CD4-positive, alpha-beta T cell (primary cell): ENCODE measurements at regions not wholly inside any gene's neighbourhood (a gene's known extent, or its start where the extent isn't known, plus 50 kb on each side); places are given as distances from the start of the nearest gene placed in this dataset.

Source experiments
- ATAC-seq: fragments of 200-7000 bp; cut with Tn5 transposase; one replicate; pipeline ENCODE4 v1.10.0; 2022; ENCODE audit warnings: mild to moderate bottlenecking; ENCODE audit not compliant: poor library complexity
- CTCF ChIA-PET: fragments of 350-600 bp; sonication (Branson Sonifier 250); formaldehyde crosslinking; loops from one replicate; lab custom pipeline; 2021; ENCODE audit warnings: antibody characterized with exemption, inconsistent platforms; lab: Charles Lee
- POLR2A ChIA-PET: fragments of 350-600 bp; sonication (Branson Sonifier 250); formaldehyde crosslinking; loops from one replicate; lab custom pipeline; 2021; ENCODE audit warnings: antibody characterized with exemption, inconsistent platforms; lab: Charles Lee
- DNase-seq, 14 experiments: peaks; one replicate each; pipeline ENCODE4 v3.0.0-alpha.2; 2013 to 2020; ENCODE audit warnings: mixed read lengths in 2 of 14
- H3K27ac ChIP-seq, 2 donors: one replicate each; pipeline versions ENCODE4 v1.5.1 to v1.7.0; 2013; ENCODE audit warnings: low read length in 2 of 2, low read depth in 1 of 2, mild to moderate bottlenecking in 1 of 2
- H3K27me3 ChIP-seq, 2 experiments: 1 replicate in 1 of 2; 2 replicates in 1 of 2; pipeline versions ENCODE4 v1.6.1 to v1.7.0; 2013; ENCODE audit warnings: low read length in 2 of 2, control low read depth in 1 of 2, mild to moderate bottlenecking in 1 of 2, moderate library complexity in 1 of 2; ENCODE audit not compliant: insufficient read depth in 2 of 2, control insufficient read depth in 1 of 2
- H3K36me3 ChIP-seq: one replicate; pipeline ENCODE4 v1.6.1; 2013; ENCODE audit warnings: low read length, control low read depth; ENCODE audit not compliant: insufficient read depth
- H3K4me1 ChIP-seq: one replicate; pipeline ENCODE4 v1.6.1; 2013; ENCODE audit warnings: low read length, control low read depth; ENCODE audit not compliant: insufficient read depth
- H3K4me3 ChIP-seq: one replicate; pipeline ENCODE4 v1.5.1; 2013; ENCODE audit warnings: mild to moderate bottlenecking, low read length, moderate library complexity
- H3K9me3 ChIP-seq, 2 experiments: 1 replicate in 1 of 2; 2 replicates in 1 of 2; pipeline versions ENCODE4 v1.6.1 to v1.7.0; 2013; ENCODE audit warnings: low read length in 2 of 2, mild to moderate bottlenecking in 2 of 2, control low read depth in 1 of 2, moderate library complexity in 1 of 2; ENCODE audit not compliant: control insufficient read depth in 1 of 2, insufficient read depth in 1 of 2
- H3K27ac Mint-ChIP-seq: one replicate; pipeline ENCODE4 v1.8.0; 2020; ENCODE audit warnings: mixed read lengths
- H3K27me3 Mint-ChIP-seq: one replicate; pipeline ENCODE4 v1.8.0; 2021; ENCODE audit warnings: mixed read lengths
- H3K36me3 Mint-ChIP-seq: one replicate; pipeline ENCODE4 v1.8.0; 2021; ENCODE audit warnings: low read depth, mixed read lengths
- H3K4me1 Mint-ChIP-seq: one replicate; pipeline ENCODE4 v1.8.0; 2021; ENCODE audit warnings: low read depth, mixed read lengths
- H3K4me3 Mint-ChIP-seq: one replicate; pipeline ENCODE4 v1.8.0; 2020; ENCODE audit warnings: mild to moderate bottlenecking, mixed read lengths
- H3K9me3 Mint-ChIP-seq: one replicate; pipeline ENCODE4 v1.8.0; 2020; ENCODE audit warnings: mixed read lengths
- intact Hi-C, 2 experiments: fragments of 100-400 bp; cut with DNase I in 1 of 2; cut with micrococcal nuclease in 1 of 2; formaldehyde crosslinking; loops; one replicate each; pipeline versions ENCODE4 v1.15.1 to v1.9.0; 2023 to 2025; cut with DNase I, micrococcal nuclease
- TF ChIP-seq, protein P1 (sequence below): fragments of 200-600 bp; IDR thresholded peaks from one replicate; pipeline ENCODE4 v1.8.0; 2022; ENCODE audit warnings: antibody characterized with exemption, mild to moderate bottlenecking

DNA sequence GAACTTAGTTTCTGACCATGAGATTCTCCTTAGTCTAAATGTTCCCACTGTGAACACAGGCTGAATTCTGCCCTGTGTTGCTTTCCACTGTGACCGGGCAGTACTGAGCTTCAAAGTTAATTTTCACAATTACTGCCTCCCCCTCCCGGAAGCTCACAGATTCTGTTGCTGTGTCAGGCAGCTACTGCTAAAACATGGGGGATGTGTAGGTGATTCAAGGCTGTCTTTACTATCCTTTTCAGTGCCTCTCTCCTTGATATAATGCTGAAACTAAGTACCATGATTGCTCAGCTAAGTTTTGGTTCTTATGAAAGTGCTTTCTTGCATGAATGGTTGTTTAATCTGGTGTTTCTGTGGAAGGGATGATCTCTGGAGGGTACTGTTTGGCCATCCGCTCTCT lies 428.3 kb upstream of the NOVA1 start:
- no peaks in the 10 kb centered on the region for H3K27me3 ChIP-seq
- intact Hi-C loops: no loop called here

DNA sequence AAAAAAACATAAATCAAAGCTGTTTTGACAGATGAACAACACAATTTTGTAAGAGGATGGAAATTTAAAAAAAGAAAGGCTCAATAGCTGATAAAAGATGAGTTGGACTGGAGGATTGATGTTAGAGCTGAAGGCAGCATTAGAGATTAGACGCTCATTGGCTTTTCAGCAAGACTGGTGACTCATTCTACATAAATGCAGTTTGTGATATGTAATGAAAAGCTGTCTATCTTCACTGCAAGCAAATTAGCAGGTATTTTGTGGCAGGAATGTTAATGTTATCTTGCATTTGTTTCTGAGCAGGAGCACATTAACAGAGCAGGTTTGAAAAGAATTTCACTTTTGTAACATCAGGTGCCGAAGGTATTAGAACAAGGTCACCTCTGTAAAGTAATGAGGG lies 442.7 kb upstream of the NOVA1 start:
- intact Hi-C loops: no loop called here
- Mint-ChIP-seq H3K27ac (no peak overlapping the region), H3K4me3 (no peak overlapping the region), H3K4me1 (no peaks in the 10 kb centered on the region), H3K36me3 (no peaks in the 10 kb centered on the region), H3K9me3 (no peaks in the 10 kb centered on the region), H3K27me3 (no peaks in the 10 kb centered on the region)
- Histone ChIP-seq H3K27me3 (no peaks in the 10 kb centered on the region), H3K9me3 (no peaks in the 10 kb centered on the region), H3K27ac (no peak overlapping the region), H3K4me3 (no peak overlapping the region), H3K36me3 (no peaks in the 10 kb centered on the region), H3K4me1 (no peaks in the 10 kb centered on the region)
- ChIA-PET POLR2A (no interaction called here), CTCF (no interaction called here)
- TF ChIP-seq, protein P1, sequence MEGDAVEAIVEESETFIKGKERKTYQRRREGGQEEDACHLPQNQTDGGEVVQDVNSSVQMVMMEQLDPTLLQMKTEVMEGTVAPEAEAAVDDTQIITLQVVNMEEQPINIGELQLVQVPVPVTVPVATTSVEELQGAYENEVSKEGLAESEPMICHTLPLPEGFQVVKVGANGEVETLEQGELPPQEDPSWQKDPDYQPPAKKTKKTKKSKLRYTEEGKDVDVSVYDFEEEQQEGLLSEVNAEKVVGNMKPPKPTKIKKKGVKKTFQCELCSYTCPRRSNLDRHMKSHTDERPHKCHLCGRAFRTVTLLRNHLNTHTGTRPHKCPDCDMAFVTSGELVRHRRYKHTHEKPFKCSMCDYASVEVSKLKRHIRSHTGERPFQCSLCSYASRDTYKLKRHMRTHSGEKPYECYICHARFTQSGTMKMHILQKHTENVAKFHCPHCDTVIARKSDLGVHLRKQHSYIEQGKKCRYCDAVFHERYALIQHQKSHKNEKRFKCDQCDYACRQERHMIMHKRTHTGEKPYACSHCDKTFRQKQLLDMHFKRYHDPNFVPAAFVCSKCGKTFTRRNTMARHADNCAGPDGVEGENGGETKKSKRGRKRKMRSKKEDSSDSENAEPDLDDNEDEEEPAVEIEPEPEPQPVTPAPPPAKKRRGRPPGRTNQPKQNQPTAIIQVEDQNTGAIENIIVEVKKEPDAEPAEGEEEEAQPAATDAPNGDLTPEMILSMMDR: no peak
- no peak for DNase-seq
- no peak for ATAC-seq

More for the DNA sequence above, 428.3 kb upstream of the NOVA1 start:
- DNase-seq (no peak), ATAC-seq (no peak)
- no peak overlapping the region for H3K4me3 Mint-ChIP-seq
- ChIA-PET POLR2A (no interaction called here), CTCF (no interaction called here)
- H3K36me3 Mint-ChIP-seq: no peaks in the 10 kb centered on the region
- Histone ChIP-seq H3K4me3 (no peak overlapping the region), H3K27ac (no peak overlapping the region), H3K4me1 (no peaks in the 10 kb centered on the region), H3K36me3 (no peaks in the 10 kb centered on the region), H3K9me3 (peaks cover 0 to 9% of the 10 kb centered on the region in 2 experiments)
- TF ChIP-seq, protein P1: no peak
- no peaks in the 10 kb centered on the region for H3K4me1 Mint-ChIP-seq
- H3K9me3 Mint-ChIP-seq: peaks cover 4% of the 10 kb centered on the region
- no peaks in the 10 kb centered on the region for H3K27me3 Mint-ChIP-seq
- no peak overlapping the region for H3K27ac Mint-ChIP-seq

DNA sequence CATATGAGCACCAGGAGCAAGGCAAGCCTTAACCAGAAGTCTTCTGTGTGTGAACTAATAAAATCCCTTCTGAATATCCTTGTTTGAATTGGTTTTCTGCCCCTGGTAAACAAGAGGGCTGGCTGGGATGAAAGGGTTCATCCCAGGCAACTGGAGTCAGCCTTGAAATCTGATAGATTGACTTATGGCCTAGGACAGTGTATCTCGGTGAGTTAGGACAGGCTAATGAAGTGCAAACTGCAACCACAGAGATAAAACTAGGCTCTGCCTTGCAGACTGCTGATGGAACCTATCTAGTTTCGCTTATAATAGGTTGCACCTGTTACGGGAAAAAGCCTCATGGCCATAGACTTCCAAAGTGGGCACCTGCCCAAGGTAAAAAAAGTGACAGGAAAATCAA lies 451.9 kb upstream of the NOVA1 start:
- ATAC-seq (no peak), DNase-seq (no peak)
- POLR2A ChIA-PET: no interaction called here
- Mint-ChIP-seq H3K4me3 (no peak overlapping the region), H3K36me3 (no peaks in the 10 kb centered on the region), H3K9me3 (peaks cover 3% of the 10 kb centered on the region), H3K27me3 (no peaks in the 10 kb centered on the region), H3K4me1 (no peaks in the 10 kb centered on the region), H3K27ac (no peak overlapping the region)
- TF ChIP-seq, protein P1: no peak
- Histone ChIP-seq H3K27ac (no peak overlapping the region), H3K4me3 (no peak overlapping the region), H3K9me3 (no peaks in the 10 kb centered on the region), H3K4me1 (no peaks in the 10 kb centered on the region), H3K27me3 (no peaks in the 10 kb centered on the region), H3K36me3 (no peaks in the 10 kb centered on the region)
- CTCF ChIA-PET: no interaction called here
- intact Hi-C loops: no loop called here
